ENCODE measurements at regions not wholly inside any gene's neighbourhood (a gene's known extent, or its start where the extent isn't known, plus 50 kb on each side); places are given as distances from the start of the nearest gene placed in this dataset.
"Not testable (repeated sequence)": the region's sequence is repeated elsewhere in the genome, so short reads cannot be mapped to it uniquely, and the experiment has no call there.

DNA sequence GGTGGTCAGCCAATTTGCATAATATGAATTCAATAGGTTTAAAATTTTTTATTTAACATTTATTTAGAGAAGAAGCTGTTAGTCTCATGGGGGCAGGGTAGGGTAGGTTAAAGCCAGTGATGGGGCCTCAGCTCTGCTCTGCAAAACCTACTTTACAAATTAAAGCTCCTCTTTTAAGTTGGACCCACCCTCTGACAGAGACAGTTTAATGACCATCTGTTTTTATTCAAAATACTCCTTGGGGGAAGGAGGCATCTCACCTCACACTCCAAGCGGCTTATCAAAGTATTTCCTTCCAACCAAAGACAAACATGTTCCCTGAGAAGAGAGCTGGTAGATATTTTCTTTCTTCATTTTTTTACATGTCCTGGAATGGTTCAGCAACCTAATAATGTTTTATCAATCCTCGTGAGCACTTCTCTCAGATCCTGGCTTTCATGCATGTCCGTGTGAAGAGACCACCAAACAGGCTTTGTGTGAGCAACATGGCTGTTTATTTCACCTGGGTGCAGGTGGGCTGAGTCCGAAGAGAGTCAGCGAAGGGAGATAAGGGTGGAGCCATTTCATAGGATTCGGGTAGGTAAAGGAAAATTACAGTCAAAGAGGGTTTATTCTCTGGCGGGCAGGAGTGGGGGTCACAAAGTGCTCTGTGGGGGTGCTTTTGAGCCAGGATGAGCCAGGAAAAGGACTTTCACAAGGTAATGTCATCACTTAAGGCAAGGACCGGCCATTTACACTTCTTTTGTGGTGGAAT is 184.7 kb downstream of the GJA1 start:
- Mint-ChIP-seq H3K27ac (no peak overlapping the region), H3K4me3 (no peak overlapping the region), H3K4me1 (peaks cover 3% of the 10 kb centered on the region), H3K27me3 (ENCODE audit: insufficient read depth, low read depth) (no peaks in the 10 kb centered on the region), H3K36me3 (peaks cover 4% of the 10 kb centered on the region), H3K9me3 (peaks cover 11% of the 10 kb centered on the region)
- DNase-seq (ENCODE audit: low spot score): no peak
- no peaks in the 10 kb centered on the region for H3K36me3 ChIP-seq
- H3K4me1 ChIP-seq: peaks cover 4% of the 10 kb centered on the region
- no peaks in the 10 kb centered on the region for H3K79me2 ChIP-seq (ENCODE audit: low read depth)
- H3K27ac ChIP-seq: no peak overlapping the region
- no peak overlapping the region for H3K4me3 ChIP-seq
- no peak overlapping the region for H3K9ac ChIP-seq
- no peaks in the 10 kb centered on the region for H3K27me3 ChIP-seq
- H2AFZ ChIP-seq (replicated peaks): no peak overlapping the region
- H3K9me3 ChIP-seq (ENCODE audit: low read depth): no peaks in the 10 kb centered on the region
- H3K4me2 ChIP-seq: no peak overlapping the region
- TF ChIP-seq CTCF (IDR thresholded peaks at IDR 0.05) (no peak), EZH2 (IDR thresholded peaks at IDR 0.05) (no peak), EZH2phosphoT487 (IDR thresholded peaks at IDR 0.05) (no peak)
- no peaks in the 10 kb centered on the region for H3F3A ChIP-seq (ENCODE audit: low read depth)
- no peaks in the 10 kb centered on the region for H4K20me1 ChIP-seq (ENCODE audit: low read depth)

DNA sequence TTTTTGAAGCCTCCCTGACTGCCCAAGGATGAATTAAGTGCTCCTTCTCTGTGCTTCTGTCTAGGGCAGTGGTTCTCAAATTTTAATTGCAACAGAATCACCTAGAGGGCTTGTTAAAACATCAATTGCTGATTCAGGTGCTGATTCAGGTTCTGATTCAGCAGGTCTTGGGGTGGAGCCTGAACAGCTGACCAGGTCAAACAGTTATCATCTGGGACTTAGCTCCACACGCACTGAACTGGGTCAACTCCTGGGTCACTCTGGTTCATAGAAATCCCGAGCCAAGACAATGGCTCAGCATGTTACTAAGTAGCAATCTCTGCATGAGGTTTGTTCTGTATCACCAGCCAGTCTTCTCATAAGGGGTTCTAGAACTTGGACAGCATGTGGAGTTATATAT is 192.3 kb downstream of the GJA1 start:
- DNase-seq (ENCODE audit: low spot score): peak; percentile 1
- no peak overlapping the region for H3K4me3 Mint-ChIP-seq
- no peak overlapping the region for H3K4me2 ChIP-seq
- no peak overlapping the region for H3K27ac Mint-ChIP-seq
- peaks cover 48% of the 10 kb centered on the region for H3K9me3 Mint-ChIP-seq
- no peak overlapping the region for H2AFZ ChIP-seq (replicated peaks)
- H3K27ac ChIP-seq: no peak overlapping the region
- H3F3A ChIP-seq (ENCODE audit: low read depth): no peaks in the 10 kb centered on the region
- no peaks in the 10 kb centered on the region for H3K36me3 ChIP-seq
- no peak for TF ChIP-seq CTCF (IDR thresholded peaks at IDR 0.05)
- no peak for TF ChIP-seq EZH2 (IDR thresholded peaks at IDR 0.05)
- no peak for TF ChIP-seq EZH2phosphoT487 (IDR thresholded peaks at IDR 0.05)
- no peaks in the 10 kb centered on the region for H3K27me3 ChIP-seq
- no peak overlapping the region for H3K9ac ChIP-seq
- H3K36me3 Mint-ChIP-seq: peaks cover 4% of the 10 kb centered on the region
- peaks cover 20% of the 10 kb centered on the region for H3K9me3 ChIP-seq (ENCODE audit: low read depth)
- no peak overlapping the region for H3K4me3 ChIP-seq
- H3K27me3 Mint-ChIP-seq (ENCODE audit: insufficient read depth, low read depth): peaks cover 2% of the 10 kb centered on the region
- H3K4me1 ChIP-seq: no peaks in the 10 kb centered on the region
- H4K20me1 ChIP-seq (ENCODE audit: low read depth): no peaks in the 10 kb centered on the region
- no peaks in the 10 kb centered on the region for H3K79me2 ChIP-seq (ENCODE audit: low read depth)
- H3K4me1 Mint-ChIP-seq: no peaks in the 10 kb centered on the region

- Mint-ChIP-seq H3K27me3 (ENCODE audit: insufficient read depth, low read depth) (peaks cover 3% of the 10 kb centered on the region), H3K9me3 (peaks cover 46% of the 10 kb centered on the region), H3K36me3 (no peaks in the 10 kb centered on the region), H3K4me3 (no peak overlapping the region), H3K4me1 (no peaks in the 10 kb centered on the region), H3K27ac (no peak overlapping the region)
- Histone ChIP-seq H3K79me2 (ENCODE audit: low read depth) (no peaks in the 10 kb centered on the region), H3K4me1 (no peaks in the 10 kb centered on the region), H3K27ac (no peak overlapping the region), H3K36me3 (no peaks in the 10 kb centered on the region), H3K9ac (no peak overlapping the region), H4K20me1 (ENCODE audit: low read depth) (no peaks in the 10 kb centered on the region), H3K4me2 (no peak overlapping the region), H3K4me3 (no peak overlapping the region), H3K27me3 (no peaks in the 10 kb centered on the region), H3F3A (ENCODE audit: low read depth) (no peaks in the 10 kb centered on the region), H2AFZ (replicated peaks) (no peak overlapping the region), H3K9me3 (ENCODE audit: low read depth) (peaks cover 28% of the 10 kb centered on the region)
- DNase-seq (ENCODE audit: low spot score): no peak
- TF ChIP-seq EZH2phosphoT487 (IDR thresholded peaks at IDR 0.05): no peak
- no peak for TF ChIP-seq EZH2 (IDR thresholded peaks at IDR 0.05)
- no peak for TF ChIP-seq CTCF (IDR thresholded peaks at IDR 0.05)
Observed at GRCh38 chr6:121630716-121631115, 195.3 kb downstream of the GJA1 start.

GRCh38 chr6:121631752-121632151 is 196.3 kb downstream of the GJA1 start:
- H3K27ac ChIP-seq; H3K36me3 ChIP-seq; H3K4me1 Mint-ChIP-seq; H3K79me2 ChIP-seq (ENCODE audit: low read depth); H3K9ac ChIP-seq; DNase-seq (ENCODE audit: low spot score); H3K4me3 ChIP-seq; H3K4me3 Mint-ChIP-seq; H3K27ac Mint-ChIP-seq; H3K4me2 ChIP-seq; H3K27me3 ChIP-seq; H3F3A ChIP-seq (ENCODE audit: low read depth); H3K4me1 ChIP-seq; H3K36me3 Mint-ChIP-seq; H3K27me3 Mint-ChIP-seq (ENCODE audit: insufficient read depth, low read depth); H4K20me1 ChIP-seq (ENCODE audit: low read depth); H2AFZ ChIP-seq (replicated peaks): not testable (repeated sequence)
- peaks cover 48% of the 10 kb centered on the region for H3K9me3 Mint-ChIP-seq
- peaks cover 28% of the 10 kb centered on the region for H3K9me3 ChIP-seq (ENCODE audit: low read depth)

Measured in neural progenitor cell (in vitro differentiated cells).